ENCODE measurements at regions not wholly inside any gene's neighbourhood (a gene's known extent, or its start where the extent isn't known, plus 50 kb on each side); places are given as distances from the start of the nearest gene placed in this dataset.

DNA sequence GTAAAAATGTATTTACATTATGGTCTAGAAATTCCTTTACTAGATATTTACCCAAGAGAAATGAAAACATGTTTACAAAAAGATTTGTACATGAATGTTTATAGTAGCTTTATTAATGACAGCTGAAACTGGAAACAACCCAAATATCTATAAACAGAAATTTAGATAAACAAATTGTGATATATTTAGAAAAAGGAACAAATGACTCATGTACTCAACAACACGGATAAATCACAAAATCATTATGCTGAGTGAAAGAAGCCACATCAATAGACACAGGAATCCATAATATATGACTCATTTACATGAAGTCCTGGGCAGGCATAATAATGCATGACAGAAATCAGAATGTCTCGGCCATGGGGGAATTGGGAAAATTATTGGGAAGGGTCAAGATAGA, 1020.2 kb downstream of the SQOR start:
- no peaks in the 10 kb centered on the region for H3K27me3 ChIP-seq (replicated peaks in 1 of 2; ENCODE audit: control insufficient read depth in 2 of 2, insufficient read depth in 2 of 2, low read length in 1 of 2)
- FAIRE-seq (no peak), ATAC-seq (no peak), DNase-seq (ENCODE audit: low read depth, low spot score) (no peak)
- no peak overlapping the region for H3K4me3 ChIP-seq
- H2AFZ ChIP-seq (ENCODE audit: control insufficient read depth, low read depth, low read length) = no peak overlapping the region
- no peak overlapping the region for H3K4me2 ChIP-seq (ENCODE audit: control insufficient read depth, insufficient read depth)
- RAD21 ChIA-PET (ENCODE audit: unreplicated experiment) = no interaction called here
- H3K36me3 ChIP-seq (ENCODE audit: control insufficient read depth in 2 of 2, insufficient read depth in 2 of 2, low read length in 1 of 2) = no peaks in the 10 kb centered on the region
- H3K27ac ChIP-seq (ENCODE audit: control insufficient read depth, insufficient read depth) = no peak overlapping the region
- H3K9me3 ChIP-seq (replicated peaks; ENCODE audit: control insufficient read depth, insufficient read depth, low read length) = no peaks in the 10 kb centered on the region
- no peaks in the 10 kb centered on the region for H4K20me1 ChIP-seq (ENCODE audit: control insufficient read depth, insufficient read depth)
- CTCF ChIA-PET = no interaction called here
- H3K4me1 ChIP-seq (ENCODE audit: control insufficient read depth, insufficient read depth, low read length) = no peaks in the 10 kb centered on the region
- WGBS (ENCODE audit: insufficient coverage, insufficient replicate concordance, low lambda C conversion rate, missing lambda C conversion rate) = 0% methylated on average over 2 of the region's 2 CpGs
- POLR2A ChIA-PET = no interaction called here
- intact Hi-C loops (cut with micrococcal nuclease; ENCODE audit: unreplicated experiment) (no loop called here), in situ Hi-C loops (cut with MboI) (no loop called here)
- TF ChIP-seq BCL11A (IDR thresholded peaks at IDR 0.05; ENCODE audit: low read depth, low read length) (no peak), RUNX3 (IDR thresholded peaks at IDR 0.05; ENCODE audit: low read length) (peak; percentile 58; the same call in 1 of the 2 replicates), MEF2B (IDR thresholded peaks at IDR 0.05; ENCODE audit: partially characterized antibody, poor library complexity, severe bottlenecking) (peak; percentile 15), MEF2A (IDR thresholded peaks at IDR 0.05; ENCODE audit: insufficient read depth, low read depth, low read length) (peak; percentile 82; the same call in 1 of the 2 replicates), NFIC (IDR thresholded peaks at IDR 0.05; ENCODE audit: low read depth, low read length) (peak; percentile 60; the same call in 1 of the 2 replicates), MXI1 (IDR thresholded peaks at IDR 0.05; ENCODE audit: low read depth, low read length) (no peak), TCF7 (IDR thresholded peaks at IDR 0.05; ENCODE audit: borderline replicate concordance) (peak; percentile 75), NBN (IDR thresholded peaks at IDR 0.05) (no peak), JUNB (IDR thresholded peaks at IDR 0.05) (0 out of 2 replicates have a peak, but pooled peaks have one; percentile 19)
- TF ChIP-seq, protein P1, sequence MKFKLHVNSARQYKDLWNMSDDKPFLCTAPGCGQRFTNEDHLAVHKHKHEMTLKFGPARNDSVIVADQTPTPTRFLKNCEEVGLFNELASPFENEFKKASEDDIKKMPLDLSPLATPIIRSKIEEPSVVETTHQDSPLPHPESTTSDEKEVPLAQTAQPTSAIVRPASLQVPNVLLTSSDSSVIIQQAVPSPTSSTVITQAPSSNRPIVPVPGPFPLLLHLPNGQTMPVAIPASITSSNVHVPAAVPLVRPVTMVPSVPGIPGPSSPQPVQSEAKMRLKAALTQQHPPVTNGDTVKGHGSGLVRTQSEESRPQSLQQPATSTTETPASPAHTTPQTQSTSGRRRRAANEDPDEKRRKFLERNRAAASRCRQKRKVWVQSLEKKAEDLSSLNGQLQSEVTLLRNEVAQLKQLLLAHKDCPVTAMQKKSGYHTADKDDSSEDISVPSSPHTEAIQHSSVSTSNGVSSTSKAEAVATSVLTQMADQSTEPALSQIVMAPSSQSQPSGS (IDR thresholded peaks at IDR 0.05; ENCODE audit: low read length) = peak; percentile 32; the same call in 1 of the 2 replicates
- H3K79me2 ChIP-seq (ENCODE audit: control insufficient read depth, insufficient read depth, low read length) = no peaks in the 10 kb centered on the region
- BruUV-seq (replicated peaks) = no TSS peak
- no peak overlapping the region for H3K9ac ChIP-seq (ENCODE audit: control insufficient read depth, insufficient read depth, low read length)
- SMC1A ChIA-PET (ENCODE audit: uncharacterized antibody, unreplicated experiment) = interaction anchor here (0.8 to 1.7 kb wide), 2 partner anchors 49 to 153 kb away, joined by 3 to 5 read pairs; no protein-coding TSS in a partner anchor

Data from GM12878 (cell line).